Activated naive CD8-positive, alpha-beta T cell treated with anti-CD3 and anti-CD28 coated beads, Interleukin-2, amount 50 U/mL, for 24 hours (primary cell): ENCODE measurements at regions not wholly inside any gene's neighbourhood (a gene's known extent, or its start where the extent isn't known, plus 50 kb on each side); places are given as distances from the start of the nearest gene placed in this dataset.

Experiments
- ATAC-seq: fragments of 150-1000 bp; cut with Tn5 transposase; one replicate; pipeline ENCODE4 v1.10.0; 2021
- DNase-seq: peaks from one replicate; pipeline ENCODE4 v3.0.0; 2021
- H3K27ac Mint-ChIP-seq: one replicate; pipeline ENCODE4 v1.8.0; 2021; ENCODE audit warnings: mild to moderate bottlenecking, mixed read lengths
- H3K27me3 Mint-ChIP-seq: one replicate; pipeline ENCODE4 v1.8.0; 2021; ENCODE audit warnings: mixed read lengths
- H3K36me3 Mint-ChIP-seq: one replicate; pipeline ENCODE4 v1.8.0; 2021; ENCODE audit warnings: low read depth, mixed read lengths
- H3K4me1 Mint-ChIP-seq: one replicate; pipeline ENCODE4 v1.8.0; 2021; ENCODE audit warnings: mixed read lengths
- H3K4me3 Mint-ChIP-seq: one replicate; pipeline ENCODE4 v1.8.0; 2021; ENCODE audit warnings: mild to moderate bottlenecking, moderate library complexity, mixed read lengths
- H3K9me3 Mint-ChIP-seq: one replicate; pipeline ENCODE4 v1.8.0; 2021; ENCODE audit warnings: mixed read lengths

GRCh38 chr3:156605686-156606605 lies 51.0 kb upstream of the SSR3 start:
- peak overlapping the region; percentile 78 for H3K4me3 Mint-ChIP-seq
- H3K9me3 Mint-ChIP-seq, result no peaks in the 10 kb centered on the region
- no peak overlapping the region for H3K27ac Mint-ChIP-seq
- H3K36me3 Mint-ChIP-seq, result no peaks in the 10 kb centered on the region
- ATAC-seq, result peak; percentile 22
- H3K27me3 Mint-ChIP-seq, result peaks cover 29% of the 10 kb centered on the region
- H3K4me1 Mint-ChIP-seq, result peaks cover 20% of the 10 kb centered on the region
- no peak for DNase-seq

GRCh38 chr3:156604642-156605144 lies 49.8 kb upstream of the SSR3 start:
- H3K27me3 Mint-ChIP-seq, result peaks cover 29% of the 10 kb centered on the region
- peaks cover 20% of the 10 kb centered on the region for H3K4me1 Mint-ChIP-seq
- no peak overlapping the region for H3K27ac Mint-ChIP-seq
- H3K4me3 Mint-ChIP-seq, result no peak overlapping the region
- no peaks in the 10 kb centered on the region for H3K9me3 Mint-ChIP-seq
- ATAC-seq (no peak), DNase-seq (no peak)
- no peaks in the 10 kb centered on the region for H3K36me3 Mint-ChIP-seq
